C4-2B (cell line): ENCODE measurements at regions not wholly inside any gene's neighbourhood (a gene's known extent, or its start where the extent isn't known, plus 50 kb on each side); places are given as distances from the start of the nearest gene placed in this dataset.

Experiments
- CTCF ChIP-seq: fragments of 450-650 bp; conservative IDR thresholded peaks from 2 replicates; pipeline ENCODE4 v1.5.1; 2017; ENCODE audit warnings: mild to moderate bottlenecking
- ZFX ChIP-seq: fragments of 450-650 bp; IDR thresholded peaks from 2 replicates; pipeline ENCODE4 v1.6.1; 2017

GRCh38 chr16:65312071-65312470, 190.2 kb upstream of the CDH11 start:
- no peak for TF ChIP-seq CTCF
- no peak for TF ChIP-seq ZFX
